Esophagus muscularis mucosa (tissue), 3 donors: ENCODE measurements at regions not wholly inside any gene's neighbourhood (a gene's known extent, or its start where the extent isn't known, plus 50 kb on each side); places are given as distances from the start of the nearest gene placed in this dataset.
"Not testable (repeated sequence)": the region's sequence is repeated elsewhere in the genome, so short reads cannot be mapped to it uniquely, and the experiment has no call there.

Experiments used
- CTCF ChIP-seq, 3 experiments: fragments of 200-600 bp in 2 of 3; fragments of 450-650 bp in 1 of 3; sonication (generic) in 2 of 3; IDR thresholded peaks; one replicate each; pipeline ENCODE4 v1.5.1; 2017 to 2019; ENCODE audit warnings: antibody characterized with exemption in 3 of 3, mild to moderate bottlenecking in 2 of 3, moderate library complexity in 1 of 3
- POLR2A ChIP-seq: fragments of 450-650 bp; IDR thresholded peaks from one replicate; pipeline ENCODE4 v1.6.1; 2017; ENCODE audit warnings: antibody characterized with exemption, moderate library complexity, mild to moderate bottlenecking, low read depth
- POLR2AphosphoS5 ChIP-seq, 2 donors: sonication (generic); formaldehyde crosslinking; IDR thresholded peaks; one replicate each; pipeline ENCODE4 v1.6.1; 2017; ENCODE audit warnings: antibody characterized with exemption in 2 of 2

GRCh38 chr10:111649080-111649479 is 534.5 kb downstream of the GPAM start:
- TF ChIP-seq POLR2AphosphoS5 (IDR thresholded peaks at IDR 0.05); CTCF (IDR thresholded peaks at IDR 0.05); POLR2A: not testable (repeated sequence)
